GM12874 (cell line): ENCODE measurements at regions not wholly inside any gene's neighbourhood (a gene's known extent, or its start where the extent isn't known, plus 50 kb on each side); places are given as distances from the start of the nearest gene placed in this dataset.

Experiments
- CTCF ChIP-seq: IDR thresholded peaks from 2 replicates; pipeline ENCODE4 v1.5.1; 2011; ENCODE audit warnings: low read depth, mild to moderate bottlenecking, control low read depth, low read length, moderate library complexity; ENCODE audit not compliant: insufficient read depth

GRCh38 chr22:33194529-33195077 lies 136.4 kb upstream of the SYN3 start:
- no peak for TF ChIP-seq CTCF

GRCh38 chr22:33192156-33192555 lies 134.0 kb upstream of the SYN3 start:
- TF ChIP-seq CTCF: no peak

- TF ChIP-seq CTCF: no peak
Measured at GRCh38 chr22:33188326-33188725, 130.1 kb upstream of the SYN3 start.

- TF ChIP-seq CTCF: no peak
Measured at GRCh38 chr22:33186816-33187215, 128.6 kb upstream of the SYN3 start.

GRCh38 chr22:33180356-33180755 lies 122.2 kb upstream of the SYN3 start:
- no peak for TF ChIP-seq CTCF

GRCh38 chr22:33167998-33168790 lies 110.0 kb upstream of the SYN3 start:
- TF ChIP-seq CTCF: no peak

- no peak for TF ChIP-seq CTCF
Measured at GRCh38 chr22:33166206-33166605, 108.0 kb upstream of the SYN3 start.
